ENCODE measurements at regions not wholly inside any gene's neighbourhood (a gene's known extent, or its start where the extent isn't known, plus 50 kb on each side); places are given as distances from the start of the nearest gene placed in this dataset.

- Histone ChIP-seq H3K36me3 (ENCODE audit: control insufficient read depth, insufficient read depth, low read length) (no peaks in the 10 kb centered on the region), H3K4me3 (ENCODE audit: low read depth, low read length) (no peak overlapping the region), H3K27me3 (ENCODE audit: control insufficient read depth, insufficient read depth, low read length) (no peaks in the 10 kb centered on the region)
- CTCF ChIA-PET: no interaction called here
- TF ChIP-seq CTCF (IDR thresholded peaks at IDR 0.05; ENCODE audit: insufficient read depth, low read depth, low read length): no peak
- no peak for DNase-seq (ENCODE audit: low read depth)
- POLR2A ChIA-PET: no interaction called here
These were observed 583.0 kb upstream of the KLHL29 start for GRCh38 chr2:22801970-22802369.

- POLR2A ChIA-PET: no interaction called here
- no peak for TF ChIP-seq CTCF (IDR thresholded peaks at IDR 0.05; ENCODE audit: insufficient read depth, low read depth, low read length)
- no peak for DNase-seq (ENCODE audit: low read depth)
- CTCF ChIA-PET: no interaction called here
- H3K36me3 ChIP-seq (ENCODE audit: control insufficient read depth, insufficient read depth, low read length): no peaks in the 10 kb centered on the region
- H3K4me3 ChIP-seq (ENCODE audit: low read depth, low read length): no peak overlapping the region
- H3K27me3 ChIP-seq (ENCODE audit: control insufficient read depth, insufficient read depth, low read length): no peaks in the 10 kb centered on the region
These were observed 577.1 kb upstream of the KLHL29 start for GRCh38 chr2:22807872-22808271.

GRCh38 chr2:22810602-22811001 is 574.4 kb upstream of the KLHL29 start:
- DNase-seq (ENCODE audit: low read depth): no peak
- TF ChIP-seq CTCF (IDR thresholded peaks at IDR 0.05; ENCODE audit: insufficient read depth, low read depth, low read length): no peak
- H3K27me3 ChIP-seq (ENCODE audit: control insufficient read depth, insufficient read depth, low read length): no peaks in the 10 kb centered on the region
- H3K36me3 ChIP-seq (ENCODE audit: control insufficient read depth, insufficient read depth, low read length): no peaks in the 10 kb centered on the region
- POLR2A ChIA-PET: no interaction called here
- CTCF ChIA-PET: no interaction called here
- H3K4me3 ChIP-seq (ENCODE audit: low read depth, low read length): no peak overlapping the region

GRCh38 chr2:22812065-22812680 is 572.8 kb upstream of the KLHL29 start:
- H3K36me3 ChIP-seq (ENCODE audit: control insufficient read depth, insufficient read depth, low read length): no peaks in the 10 kb centered on the region
- H3K4me3 ChIP-seq (ENCODE audit: low read depth, low read length): no peak overlapping the region
- ChIA-PET POLR2A (no interaction called here), CTCF (no interaction called here)
- no peaks in the 10 kb centered on the region for H3K27me3 ChIP-seq (ENCODE audit: control insufficient read depth, insufficient read depth, low read length)
- no peak for DNase-seq (ENCODE audit: low read depth)
- no peak for TF ChIP-seq CTCF (IDR thresholded peaks at IDR 0.05; ENCODE audit: insufficient read depth, low read depth, low read length)

DNA sequence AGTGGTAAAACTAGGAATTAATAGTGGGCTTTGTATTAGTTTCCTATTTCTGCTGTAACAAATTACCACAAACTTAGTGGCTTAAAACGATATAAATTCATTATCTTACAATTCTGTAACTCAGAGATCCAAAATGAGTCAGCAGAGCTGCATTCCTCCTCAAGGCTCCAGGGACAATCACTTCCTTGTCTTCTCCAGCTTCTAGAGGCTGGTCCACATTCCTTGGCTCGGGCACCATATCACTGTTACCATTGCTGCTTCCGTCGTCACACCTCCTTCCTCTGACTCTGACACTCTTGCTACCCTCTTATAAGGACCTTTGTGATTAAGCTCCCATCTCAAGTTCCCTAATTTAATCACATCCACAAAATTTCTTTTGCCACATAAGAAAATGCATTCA is 567.8 kb upstream of the KLHL29 start:
- DNase-seq (ENCODE audit: low read depth): no peak
- POLR2A ChIA-PET: no interaction called here

More for the DNA sequence above, 567.8 kb upstream of the KLHL29 start:
- no peak for TF ChIP-seq CTCF (IDR thresholded peaks at IDR 0.05; ENCODE audit: insufficient read depth, low read depth, low read length)
- H3K36me3 ChIP-seq (ENCODE audit: control insufficient read depth, insufficient read depth, low read length): no peaks in the 10 kb centered on the region
- no peaks in the 10 kb centered on the region for H3K27me3 ChIP-seq (ENCODE audit: control insufficient read depth, insufficient read depth, low read length)
- no peak overlapping the region for H3K4me3 ChIP-seq (ENCODE audit: low read depth, low read length)
- CTCF ChIA-PET: no interaction called here

All from BJ (cell line).